ENCODE measurements at regions not wholly inside any gene's neighbourhood (a gene's known extent, or its start where the extent isn't known, plus 50 kb on each side); places are given as distances from the start of the nearest gene placed in this dataset.

GRCh38 chrX:721354-721753 is 90.8 kb downstream of the SHOX start:
- ATAC-seq: no peak
- intact Hi-C loops (cut with DNase I): no loop called here
- TF ChIP-seq CTCF (IDR thresholded peaks at IDR 0.05): no peak
- Histone ChIP-seq H3K4me3 (no peak overlapping the region), H3K4me1 (no peaks in the 10 kb centered on the region), H3K9me3 (peaks cover 11% of the 10 kb centered on the region), H3K27me3 (ENCODE audit: insufficient read depth in 3 of 3, low read length in 2 of 3) (no peaks in the 10 kb centered on the region), H3K27ac (no peak overlapping the region), H3K36me3 (ENCODE audit: insufficient read depth in 1 of 2, low read depth in 1 of 2) (no peaks in the 10 kb centered on the region)
- 67 to 80% (median 80%) methylated on average over 14 of the region's 14 CpGs for WGBS, 3 donors
- DNase-seq: no peak

DNA sequence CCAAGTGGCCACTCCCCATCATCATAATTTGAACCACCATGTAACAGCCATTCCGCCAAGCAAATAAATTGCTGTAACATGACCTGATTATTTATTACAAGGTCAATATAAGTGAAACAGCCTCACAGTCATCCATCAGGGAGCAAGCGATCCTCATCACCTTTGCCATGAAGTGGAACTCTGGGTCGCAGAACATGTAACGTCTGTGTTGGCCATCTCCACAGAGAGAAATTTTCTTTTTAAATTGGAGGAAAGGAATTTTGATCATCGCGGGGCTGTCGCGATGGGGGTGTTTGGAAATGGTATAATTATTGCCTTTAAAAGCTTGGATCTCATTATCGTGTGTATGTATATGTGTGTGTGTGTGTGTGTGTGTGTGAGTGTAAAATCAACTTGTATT is 90.2 kb downstream of the SHOX start:
- DNase-seq (no peak), ATAC-seq (no peak)
- TF ChIP-seq CTCF (IDR thresholded peaks at IDR 0.05): no peak
- Histone ChIP-seq H3K9me3 (peaks cover 11% of the 10 kb centered on the region), H3K4me1 (no peaks in the 10 kb centered on the region), H3K27ac (no peak overlapping the region), H3K4me3 (no peak overlapping the region), H3K36me3 (ENCODE audit: insufficient read depth in 1 of 2, low read depth in 1 of 2) (no peaks in the 10 kb centered on the region), H3K27me3 (ENCODE audit: insufficient read depth in 3 of 3, low read length in 2 of 3) (no peaks in the 10 kb centered on the region)
- intact Hi-C loops (cut with DNase I): no loop called here
- WGBS, 3 donors: 31 to 41% (median 41%) methylated on average over 9 of the region's 9 CpGs

DNA sequence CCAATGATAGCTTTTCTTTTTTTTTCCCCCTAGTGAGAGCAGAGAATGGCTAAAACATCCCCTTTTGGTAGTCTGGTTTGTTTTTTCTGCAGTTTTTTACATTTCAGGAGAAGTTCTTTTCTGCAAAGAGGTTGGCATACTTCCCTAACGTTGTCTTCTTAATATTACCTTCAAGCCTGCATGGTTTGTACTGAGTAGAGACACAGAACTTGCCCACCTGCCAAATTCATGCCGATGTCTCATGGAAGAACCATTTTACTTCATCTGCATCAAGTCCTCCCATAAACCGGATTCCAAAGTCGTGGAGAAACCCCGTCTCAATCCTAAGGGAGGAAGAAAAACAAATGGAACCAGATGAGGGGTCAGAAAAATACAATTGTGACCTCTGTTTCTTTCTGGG is 89.7 kb downstream of the SHOX start:
- Histone ChIP-seq H3K4me1 (no peaks in the 10 kb centered on the region), H3K4me3 (no peak overlapping the region), H3K9me3 (peaks cover 11% of the 10 kb centered on the region), H3K36me3 (ENCODE audit: insufficient read depth in 1 of 2, low read depth in 1 of 2) (no peaks in the 10 kb centered on the region), H3K27ac (no peak overlapping the region), H3K27me3 (ENCODE audit: insufficient read depth in 3 of 3, low read length in 2 of 3) (no peaks in the 10 kb centered on the region)
- no peak for TF ChIP-seq CTCF (IDR thresholded peaks at IDR 0.05)
- DNase-seq (no peak), ATAC-seq (no peak)
- 11 to 23% (median 18%) methylated on average over 5 of the region's 5 CpGs for WGBS, 3 donors
- intact Hi-C loops (cut with DNase I): no loop called here

DNA sequence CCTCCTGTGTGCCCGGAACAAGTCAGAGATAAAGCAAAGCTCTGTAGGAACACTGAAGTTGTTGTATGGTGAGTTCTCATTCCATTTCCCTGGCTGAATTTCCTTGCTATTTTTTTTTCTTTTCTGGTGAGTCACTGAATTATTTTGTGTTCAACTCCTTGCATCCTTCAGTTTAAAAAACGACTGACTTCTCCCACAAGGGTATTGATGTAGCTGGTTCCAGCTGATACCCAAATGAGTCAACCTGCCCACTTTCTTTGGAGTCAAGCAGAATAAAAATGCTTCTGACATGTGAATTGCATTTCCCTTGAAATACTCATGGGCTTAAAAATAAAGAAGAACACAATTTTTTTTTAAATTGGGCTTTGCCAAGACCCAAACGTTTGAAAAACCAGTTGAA is 85.5 kb downstream of the SHOX start:
- Histone ChIP-seq H3K4me3 (no peak overlapping the region), H3K27me3 (ENCODE audit: insufficient read depth in 3 of 3, low read length in 2 of 3) (peaks cover 0 to under 1% (median 0%) of the 10 kb centered on the region in 3 donors), H3K4me1 (no peaks in the 10 kb centered on the region), H3K27ac (no peak overlapping the region), H3K36me3 (ENCODE audit: insufficient read depth in 1 of 2, low read depth in 1 of 2) (no peaks in the 10 kb centered on the region), H3K9me3 (no peaks in the 10 kb centered on the region)
- intact Hi-C loops (cut with DNase I): no loop called here
- DNase-seq (no peak), ATAC-seq (no peak)
- no peak for TF ChIP-seq CTCF (IDR thresholded peaks at IDR 0.05)
- 34 to 41% (median 39%) methylated on average over 3 of the region's 3 CpGs for WGBS, 3 donors

GRCh38 chrX:714131-714530 is 83.5 kb downstream of the SHOX start:
- DNase-seq (no peak), ATAC-seq (no peak)
- intact Hi-C loops (cut with DNase I): no loop called here
- Histone ChIP-seq H3K4me3 (no peak overlapping the region), H3K27ac (no peak overlapping the region), H3K4me1 (no peaks in the 10 kb centered on the region), H3K9me3 (no peaks in the 10 kb centered on the region), H3K27me3 (ENCODE audit: insufficient read depth in 3 of 3, low read length in 2 of 3) (peaks cover 0 to 5% (median 0%) of the 10 kb centered on the region in 3 donors), H3K36me3 (ENCODE audit: insufficient read depth in 1 of 2, low read depth in 1 of 2) (no peaks in the 10 kb centered on the region)
- TF ChIP-seq CTCF (IDR thresholded peaks at IDR 0.05): no peak
- WGBS, 3 donors: 39 to 56% (median 47%) methylated on average over 6 of the region's 6 CpGs
